Upper lobe of right lung (tissue), 1 donor: ENCODE measurements at regions not wholly inside any gene's neighbourhood (a gene's known extent, or its start where the extent isn't known, plus 50 kb on each side); places are given as distances from the start of the nearest gene placed in this dataset.
"Not testable (repeated sequence)": the region's sequence is repeated elsewhere in the genome, so short reads cannot be mapped to it uniquely, and the experiment has no call there.

Experiments
- ATAC-seq: fragments of 200-7000 bp; cut with Tn5 transposase; one replicate; pipeline ENCODE4 v1.9.1; 2020; ENCODE audit warnings: mild to moderate bottlenecking, moderate library complexity
- DNase-seq: peaks from one replicate; pipeline ENCODE4 v3.0.0-alpha.2; 2020
- H3K27ac ChIP-seq: fragments of 200-600 bp; one replicate; pipeline ENCODE4 v1.8.0; 2022
- H3K27me3 ChIP-seq: fragments of 200-600 bp; one replicate; pipeline ENCODE4 v1.8.0; 2022; ENCODE audit warnings: mild to moderate bottlenecking
- H3K36me3 ChIP-seq: fragments of 200-600 bp; one replicate; pipeline ENCODE4 v1.8.0; 2022
- H3K4me1 ChIP-seq: fragments of 200-600 bp; one replicate; pipeline ENCODE4 v1.8.0; 2022
- H3K4me3 ChIP-seq: fragments of 200-600 bp; one replicate; pipeline ENCODE4 v1.8.0; 2022; ENCODE audit warnings: mild to moderate bottlenecking
- H3K9me3 ChIP-seq: fragments of 200-600 bp; one replicate; pipeline ENCODE4 v1.8.0; 2022
- intact Hi-C: fragments of 100-400 bp; cut with DNase I; formaldehyde crosslinking; loops from one replicate; pipeline ENCODE4 v1.11.0; 2022
- TF ChIP-seq, protein P1 (sequence below): fragments of 200-600 bp; IDR thresholded peaks from one replicate; pipeline ENCODE4 v1.8.0; 2022; ENCODE audit warnings: antibody characterized with exemption
- donor health status: DM: no; HTN: yes; CAD: no; lungs with severe emphysema.

DNA sequence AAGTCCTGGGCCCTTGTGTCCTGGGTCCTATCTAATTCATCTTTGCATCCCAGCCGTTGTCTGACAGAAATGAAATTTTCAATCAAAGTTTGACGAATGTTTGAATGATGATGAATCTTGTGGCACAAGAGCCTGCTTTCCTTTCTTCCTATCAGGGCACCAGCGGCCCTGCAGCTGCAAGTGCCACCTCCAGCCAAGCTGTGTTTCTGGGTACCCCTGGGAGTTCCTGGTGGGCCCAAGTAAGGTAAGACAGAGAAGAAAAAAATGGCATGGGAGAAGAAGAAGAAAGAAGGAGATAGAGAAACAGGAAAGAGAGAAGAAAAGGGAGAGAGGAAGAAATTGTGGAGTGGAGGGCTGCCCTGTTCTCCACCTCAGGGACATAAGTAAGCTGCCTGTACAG, 782.1 kb upstream of the TPTE start:
- DNase-seq (no peak), ATAC-seq (no peak)
- TF ChIP-seq, protein P1, sequence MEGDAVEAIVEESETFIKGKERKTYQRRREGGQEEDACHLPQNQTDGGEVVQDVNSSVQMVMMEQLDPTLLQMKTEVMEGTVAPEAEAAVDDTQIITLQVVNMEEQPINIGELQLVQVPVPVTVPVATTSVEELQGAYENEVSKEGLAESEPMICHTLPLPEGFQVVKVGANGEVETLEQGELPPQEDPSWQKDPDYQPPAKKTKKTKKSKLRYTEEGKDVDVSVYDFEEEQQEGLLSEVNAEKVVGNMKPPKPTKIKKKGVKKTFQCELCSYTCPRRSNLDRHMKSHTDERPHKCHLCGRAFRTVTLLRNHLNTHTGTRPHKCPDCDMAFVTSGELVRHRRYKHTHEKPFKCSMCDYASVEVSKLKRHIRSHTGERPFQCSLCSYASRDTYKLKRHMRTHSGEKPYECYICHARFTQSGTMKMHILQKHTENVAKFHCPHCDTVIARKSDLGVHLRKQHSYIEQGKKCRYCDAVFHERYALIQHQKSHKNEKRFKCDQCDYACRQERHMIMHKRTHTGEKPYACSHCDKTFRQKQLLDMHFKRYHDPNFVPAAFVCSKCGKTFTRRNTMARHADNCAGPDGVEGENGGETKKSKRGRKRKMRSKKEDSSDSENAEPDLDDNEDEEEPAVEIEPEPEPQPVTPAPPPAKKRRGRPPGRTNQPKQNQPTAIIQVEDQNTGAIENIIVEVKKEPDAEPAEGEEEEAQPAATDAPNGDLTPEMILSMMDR: no peak
- no peaks in the 10 kb centered on the region for H3K36me3 ChIP-seq
- intact Hi-C loops: no loop called here
- no peak overlapping the region for H3K27ac ChIP-seq
- H3K4me3 ChIP-seq: no peak overlapping the region
- no peaks in the 10 kb centered on the region for H3K27me3 ChIP-seq
- peaks cover 4% of the 10 kb centered on the region for H3K9me3 ChIP-seq
- H3K4me1 ChIP-seq: no peaks in the 10 kb centered on the region

DNA sequence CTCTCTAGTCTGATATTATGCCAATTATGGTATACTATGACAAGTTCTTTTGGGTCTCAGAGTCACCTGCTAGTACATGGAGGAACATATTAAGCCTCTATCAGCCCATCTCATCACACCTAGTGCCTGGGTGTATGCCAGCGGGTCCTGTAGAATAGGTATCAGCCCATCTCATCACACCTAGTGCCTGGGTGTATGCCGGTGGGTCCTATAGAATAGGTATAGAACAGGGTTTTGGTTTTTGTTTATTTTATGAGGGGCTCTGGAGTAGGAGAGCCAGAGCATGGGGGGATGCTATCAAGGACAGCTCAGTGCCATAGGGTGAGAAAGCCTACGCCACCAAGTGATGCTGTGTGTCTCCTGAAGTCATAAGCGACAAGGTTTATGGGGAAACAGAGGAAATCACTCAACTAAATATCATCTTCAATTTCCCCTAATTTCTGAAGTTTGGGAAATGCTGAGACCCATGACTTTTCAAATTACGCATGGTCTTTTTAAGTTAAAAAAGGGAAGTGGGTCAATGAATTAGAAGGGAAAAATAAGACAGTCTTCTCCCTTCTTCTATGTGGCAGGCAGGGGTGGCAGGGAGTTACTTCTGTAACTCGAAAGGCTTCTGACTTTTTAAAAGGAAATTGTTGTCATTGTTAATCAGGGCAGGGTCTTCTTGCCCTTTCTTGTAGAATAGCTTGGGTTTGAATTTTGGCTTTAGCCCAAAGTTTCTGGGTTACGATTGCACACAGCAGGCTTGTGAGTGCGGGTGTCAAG, 781.0 kb upstream of the TPTE start:
- intact Hi-C loops, ATAC-seq, H3K27ac ChIP-seq, H3K9me3 ChIP-seq, H3K36me3 ChIP-seq, H3K4me3 ChIP-seq, DNase-seq, H3K4me1 ChIP-seq, H3K27me3 ChIP-seq: not testable (repeated sequence)

DNA sequence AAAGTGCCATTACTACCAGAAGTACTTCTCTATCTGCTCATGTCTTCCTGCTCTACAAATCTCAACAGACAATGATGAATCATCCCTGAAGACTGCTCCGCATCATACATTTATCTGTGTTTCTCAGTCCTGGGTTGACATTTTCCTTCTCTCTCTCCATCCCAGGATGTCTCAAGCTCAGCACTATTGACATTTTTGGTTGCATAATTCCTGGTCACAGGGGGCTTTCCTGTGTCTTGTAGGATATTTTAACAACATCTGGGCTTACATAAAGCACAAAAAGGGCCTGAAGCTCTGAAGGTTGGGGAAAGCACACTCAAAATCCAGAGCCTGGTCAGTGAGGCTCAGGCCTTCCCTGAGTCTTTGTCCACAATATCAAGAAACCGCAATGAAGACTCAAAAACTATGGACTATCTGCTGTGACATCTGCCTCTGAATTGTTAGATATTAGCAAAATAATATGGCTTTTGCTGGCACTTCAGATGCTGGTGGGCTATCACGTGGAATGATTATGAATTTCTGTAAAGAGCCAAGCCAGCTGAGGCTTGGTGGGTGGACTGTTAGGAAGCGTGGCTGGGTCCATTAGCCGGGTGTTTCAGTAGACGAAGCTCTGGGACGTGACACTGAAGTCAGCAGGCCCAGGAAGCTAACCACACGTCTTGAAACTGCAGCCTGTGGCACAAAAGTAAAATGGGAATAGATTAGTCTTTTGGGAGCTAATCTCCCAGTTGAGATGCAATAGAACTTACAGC, 780.2 kb upstream of the TPTE start:
- H3K4me1 ChIP-seq, H3K4me3 ChIP-seq, DNase-seq, intact Hi-C loops, ATAC-seq, H3K9me3 ChIP-seq, H3K27ac ChIP-seq, H3K27me3 ChIP-seq, H3K36me3 ChIP-seq: not testable (repeated sequence)

DNA sequence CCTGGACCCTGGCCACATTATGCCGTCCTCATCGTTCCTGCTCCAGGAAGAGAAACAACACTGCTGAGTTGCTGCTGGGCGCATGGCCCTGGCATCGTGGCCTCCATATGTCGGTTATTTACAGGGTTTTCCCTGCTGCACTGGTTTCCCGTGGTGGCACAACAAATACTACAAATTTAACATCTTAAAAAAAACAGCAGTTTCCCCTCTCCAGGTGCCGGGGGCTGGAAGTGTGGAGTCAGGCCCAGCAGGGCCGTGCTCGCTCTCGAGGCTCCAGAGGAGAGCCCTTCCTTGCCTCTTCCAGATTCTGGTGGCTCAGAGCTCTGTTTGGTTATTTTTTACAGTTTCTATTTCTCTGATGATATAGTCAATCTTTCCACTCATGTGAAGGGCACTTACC, 777.8 kb upstream of the TPTE start:
- H3K9me3 ChIP-seq, ATAC-seq, DNase-seq: not testable (repeated sequence)

DNA sequence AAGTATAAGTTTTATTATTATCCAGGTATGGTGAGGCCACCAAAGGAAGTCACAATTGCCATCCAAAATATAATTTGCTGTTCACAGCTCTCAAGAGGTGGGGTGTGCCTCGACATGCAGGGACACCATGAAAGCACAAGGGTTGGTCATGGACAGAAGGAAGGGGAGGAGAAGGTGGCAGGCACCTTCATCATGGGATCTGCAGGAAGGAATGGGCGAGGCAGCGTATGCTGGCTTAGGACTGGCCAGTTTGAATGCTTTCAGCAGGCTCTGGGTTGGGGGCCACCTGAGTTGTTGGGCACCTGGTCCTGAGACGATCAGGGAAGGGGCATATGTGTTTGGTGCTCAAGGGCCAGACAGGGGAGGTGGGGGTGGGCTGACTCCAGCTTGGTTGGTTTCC, 777.2 kb upstream of the TPTE start:
- H3K4me3 ChIP-seq, H3K36me3 ChIP-seq, DNase-seq, H3K27ac ChIP-seq, H3K27me3 ChIP-seq, intact Hi-C loops, H3K9me3 ChIP-seq, H3K4me1 ChIP-seq: not testable (repeated sequence)
- ATAC-seq: peak; percentile 11

More for the DNA sequence above, 777.8 kb upstream of the TPTE start:
- H3K4me3 ChIP-seq, H3K27ac ChIP-seq, intact Hi-C loops, H3K4me1 ChIP-seq, H3K36me3 ChIP-seq, H3K27me3 ChIP-seq: not testable (repeated sequence)

DNA sequence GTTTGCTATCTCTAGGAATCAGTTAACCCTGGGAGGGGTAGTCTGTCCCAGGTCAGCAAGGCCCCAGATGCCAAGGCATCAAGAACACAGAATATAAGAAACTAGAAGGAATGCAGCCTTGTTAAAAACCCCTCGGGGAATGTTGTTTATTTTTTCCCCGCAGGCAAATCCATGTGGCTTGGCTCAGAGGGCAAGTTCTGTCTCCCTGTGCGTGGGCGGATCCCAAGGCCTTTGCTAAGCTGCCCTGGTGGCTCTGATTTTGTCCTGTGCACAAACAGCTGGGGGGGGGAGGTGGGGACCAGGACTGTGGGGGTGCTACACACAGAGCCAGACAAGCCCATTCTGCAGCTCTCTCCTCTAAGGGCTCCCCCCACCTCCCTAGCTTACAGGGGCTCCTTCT, 776.8 kb upstream of the TPTE start:
- H3K9me3 ChIP-seq, ATAC-seq, intact Hi-C loops, H3K4me1 ChIP-seq, DNase-seq, H3K27ac ChIP-seq, H3K36me3 ChIP-seq, H3K27me3 ChIP-seq, H3K4me3 ChIP-seq: not testable (repeated sequence)

DNA sequence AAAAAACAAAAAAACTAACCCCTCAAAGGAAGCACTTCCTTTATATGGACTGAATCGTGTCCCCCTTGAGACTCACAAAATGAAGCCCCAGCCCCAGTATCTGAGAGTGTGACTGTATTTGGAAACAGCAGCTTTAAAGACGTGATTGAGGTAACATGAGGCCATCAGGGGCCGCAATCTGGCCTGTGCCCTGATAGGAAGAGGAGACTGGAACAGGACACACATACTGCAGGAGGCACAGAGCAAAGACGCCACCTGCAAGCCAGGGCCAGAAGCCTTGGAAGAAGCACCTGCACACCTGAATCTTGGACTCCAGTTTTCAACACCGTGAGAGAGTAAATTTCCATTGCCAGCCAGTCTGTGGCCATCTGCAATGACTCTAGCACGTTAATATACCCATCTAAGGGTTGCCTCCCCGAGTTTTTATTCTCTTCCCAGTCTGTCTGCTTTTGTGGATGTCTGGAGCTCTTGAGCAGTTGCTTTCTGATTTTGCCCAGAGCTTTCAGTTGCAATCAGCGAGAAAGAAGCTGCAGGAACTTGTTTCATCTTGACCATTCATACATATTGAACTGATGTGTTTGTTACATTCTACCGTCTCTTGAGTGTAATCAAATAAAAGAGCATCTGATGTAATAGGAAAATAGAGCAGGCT, 775.8 kb upstream of the TPTE start:
- H3K4me3 ChIP-seq, H3K27ac ChIP-seq, intact Hi-C loops: not testable (repeated sequence)

DNA sequence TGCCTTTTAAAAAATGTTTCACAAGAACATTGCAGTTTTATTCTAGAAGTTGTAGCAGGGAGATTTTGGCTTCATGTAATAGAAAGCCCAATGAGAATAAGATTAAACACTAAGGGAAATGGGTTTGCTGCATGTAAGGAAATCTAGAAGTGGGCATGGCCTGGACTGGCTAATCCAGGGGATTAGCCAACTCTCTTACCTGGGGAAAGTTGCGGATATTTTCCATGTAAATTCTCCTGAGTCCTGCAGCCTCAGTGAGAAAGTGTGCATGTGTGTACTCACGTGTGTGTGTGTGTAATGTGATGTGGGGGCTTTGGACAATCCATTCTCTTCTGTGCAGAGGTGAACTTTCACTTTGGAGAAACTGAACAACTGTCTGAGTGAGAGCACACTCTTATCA, 775.1 kb upstream of the TPTE start:
- H3K27ac ChIP-seq, H3K4me1 ChIP-seq, DNase-seq, H3K27me3 ChIP-seq, H3K4me3 ChIP-seq, ATAC-seq, H3K36me3 ChIP-seq, H3K9me3 ChIP-seq, intact Hi-C loops: not testable (repeated sequence)

More for the DNA sequence above, 775.8 kb upstream of the TPTE start:
- H3K27me3 ChIP-seq, H3K9me3 ChIP-seq, H3K36me3 ChIP-seq, ATAC-seq, H3K4me1 ChIP-seq, DNase-seq: not testable (repeated sequence)

DNA sequence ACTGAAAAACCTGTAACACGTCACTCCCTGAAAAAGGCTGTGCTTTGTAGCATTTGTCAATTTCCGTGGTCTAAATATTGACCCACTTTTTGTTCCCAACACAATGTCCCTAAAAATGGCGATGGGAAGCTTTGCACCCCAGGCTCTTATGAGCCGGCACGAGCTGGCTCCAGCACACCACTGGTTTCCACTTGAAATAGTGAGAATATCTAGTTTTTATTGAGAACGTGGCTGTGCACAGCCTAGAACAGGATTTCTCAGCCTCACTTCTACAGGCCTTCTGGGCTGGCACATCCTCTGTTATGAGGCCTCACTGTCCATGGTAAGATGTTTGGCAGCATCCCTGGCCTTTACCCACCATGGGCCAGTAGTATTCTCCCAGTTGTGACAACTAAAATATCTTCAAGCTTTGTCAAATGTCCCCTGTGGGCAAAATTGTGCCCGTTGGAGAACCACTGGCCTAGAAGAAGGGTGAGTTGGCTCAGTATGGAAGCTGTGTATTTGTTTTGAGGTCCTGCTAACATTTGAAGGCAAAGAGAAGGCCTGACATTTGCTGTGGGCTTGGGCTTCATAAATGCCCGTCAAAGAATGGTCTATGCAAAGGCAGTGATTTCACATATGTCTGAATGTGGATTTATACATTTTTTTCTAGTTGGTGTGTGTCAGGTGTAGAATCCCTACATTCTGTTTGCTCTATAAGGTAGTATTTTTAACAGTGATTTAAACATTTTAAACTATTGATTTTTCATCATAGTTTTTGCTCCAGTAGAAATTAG, 774.4 kb upstream of the TPTE start:
- H3K4me1 ChIP-seq, H3K36me3 ChIP-seq, ATAC-seq, DNase-seq, intact Hi-C loops, H3K9me3 ChIP-seq, H3K27ac ChIP-seq, H3K27me3 ChIP-seq, H3K4me3 ChIP-seq: not testable (repeated sequence)

DNA sequence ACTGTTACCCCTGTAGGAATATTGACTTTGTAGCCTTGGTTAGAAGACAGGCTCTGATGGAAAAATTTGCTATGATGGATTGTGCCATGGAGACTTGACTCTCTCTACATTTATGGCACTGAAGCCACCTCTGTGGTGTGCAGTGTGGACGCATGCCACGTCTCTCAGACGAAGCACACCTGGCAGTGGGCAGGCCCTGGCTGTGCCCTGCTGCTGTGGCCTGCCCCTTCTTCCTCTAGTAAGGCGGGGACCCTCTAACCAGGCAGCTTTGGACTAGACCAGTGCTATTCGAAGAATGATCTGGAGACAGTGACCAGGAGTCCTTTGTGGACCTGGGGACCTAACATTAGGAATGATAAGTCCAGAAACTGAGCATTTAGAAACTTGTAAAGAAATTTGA, 773.5 kb upstream of the TPTE start:
- H3K4me3 ChIP-seq, H3K9me3 ChIP-seq, DNase-seq, H3K27ac ChIP-seq, ATAC-seq, intact Hi-C loops, H3K36me3 ChIP-seq, H3K4me1 ChIP-seq, H3K27me3 ChIP-seq: not testable (repeated sequence)

DNA sequence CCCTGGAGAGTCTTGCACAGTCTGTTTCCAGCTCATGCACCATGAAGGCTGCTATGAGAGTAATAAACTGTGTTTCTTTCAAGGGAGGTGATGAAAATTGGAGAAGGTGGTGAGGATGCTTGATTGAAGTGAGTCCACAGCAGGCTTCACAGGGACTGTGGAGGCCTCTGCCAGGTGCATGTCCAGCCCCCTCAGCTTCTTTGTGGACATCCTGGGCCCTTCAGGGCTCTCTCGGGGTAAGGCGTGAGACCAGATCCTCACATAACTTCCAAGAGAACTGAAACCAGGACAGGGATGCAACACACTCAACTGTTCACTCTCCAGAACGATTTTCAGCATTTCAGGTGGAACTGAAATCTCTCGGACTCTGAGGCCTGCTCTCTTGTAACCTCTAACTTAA, 772.9 kb upstream of the TPTE start:
- intact Hi-C loops, H3K27me3 ChIP-seq, ATAC-seq, H3K36me3 ChIP-seq, DNase-seq, H3K27ac ChIP-seq, H3K4me1 ChIP-seq, H3K4me3 ChIP-seq, H3K9me3 ChIP-seq: not testable (repeated sequence)

DNA sequence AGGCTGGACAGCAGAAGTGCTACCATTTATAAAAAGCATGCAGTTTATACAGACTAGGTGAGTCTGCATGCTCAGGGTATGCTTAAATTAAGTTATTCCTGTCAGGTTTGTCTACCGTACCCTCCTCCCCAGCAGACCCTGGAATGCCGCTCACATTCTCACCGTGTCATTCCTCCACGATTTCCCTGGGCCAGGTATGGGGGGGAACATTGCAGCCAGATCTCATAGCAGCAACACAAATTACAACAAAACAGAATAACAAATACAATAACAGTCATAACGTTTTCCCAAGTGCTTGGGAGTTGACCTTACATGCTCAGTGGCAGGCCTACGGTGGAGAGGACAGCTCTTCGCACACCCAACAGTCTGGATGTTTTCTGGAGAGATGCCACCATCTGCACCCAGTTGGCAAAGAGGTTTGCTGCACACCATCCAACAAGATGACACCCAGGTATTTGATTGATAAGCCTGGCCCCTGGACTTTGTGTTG, 771.6 kb upstream of the TPTE start:
- ATAC-seq, H3K9me3 ChIP-seq, H3K4me1 ChIP-seq, H3K4me3 ChIP-seq, H3K36me3 ChIP-seq, DNase-seq, intact Hi-C loops, H3K27ac ChIP-seq, H3K27me3 ChIP-seq: not testable (repeated sequence)
